Endodermal cell (in vitro differentiated cells): ENCODE measurements at regions not wholly inside any gene's neighbourhood (a gene's known extent, or its start where the extent isn't known, plus 50 kb on each side); places are given as distances from the start of the nearest gene placed in this dataset.

Source experiments
- DNase-seq: peaks from one replicate; pipeline ENCODE4 v3.0.0-alpha.2; 2017
- H3K27ac ChIP-seq: 2 replicates; pipeline ENCODE4 v1.5.1; 2013; ENCODE audit warnings: mild to moderate bottlenecking, low read depth, low read length, moderate library complexity
- H3K27me3 ChIP-seq: 2 replicates; pipeline ENCODE4 v1.6.1; 2013; ENCODE audit warnings: mild to moderate bottlenecking, low read length, moderate library complexity; ENCODE audit not compliant: insufficient read depth, control insufficient read depth, poor library complexity, severe bottlenecking
- H3K36me3 ChIP-seq: 2 replicates; pipeline ENCODE4 v1.7.0; 2013; ENCODE audit warnings: mild to moderate bottlenecking, low read length, moderate library complexity; ENCODE audit not compliant: control insufficient read depth, insufficient read depth
- H3K4me1 ChIP-seq: one replicate; pipeline ENCODE4 v1.7.0; 2013; ENCODE audit warnings: low read length; ENCODE audit not compliant: control insufficient read depth, insufficient read depth
- H3K4me3 ChIP-seq: 2 replicates; pipeline ENCODE4 v1.5.1; 2013; ENCODE audit warnings: mild to moderate bottlenecking, low read length, moderate library complexity
- H3K9ac ChIP-seq: 2 replicates; pipeline ENCODE4 v1.6.1; 2013; ENCODE audit warnings: mild to moderate bottlenecking, low read length, moderate library complexity; ENCODE audit not compliant: poor library complexity, severe bottlenecking; ENCODE audit errors: extremely low read depth
- H3K9me3 ChIP-seq: 2 replicates; pipeline ENCODE4 v1.6.1; 2013; ENCODE audit warnings: mild to moderate bottlenecking, low read length, moderate library complexity; ENCODE audit not compliant: control insufficient read depth
- H3K27ac Mint-ChIP-seq: 2 replicates; pipeline ENCODE4 v1.8.0; 2020; ENCODE audit warnings: mixed read lengths
- H3K27me3 Mint-ChIP-seq: 2 replicates; pipeline ENCODE4 v1.8.0; 2021; ENCODE audit warnings: mild to moderate bottlenecking, mixed read lengths; ENCODE audit not compliant: insufficient read depth
- H3K36me3 Mint-ChIP-seq: 2 replicates; pipeline ENCODE4 v1.8.0; 2020; ENCODE audit warnings: low read depth, mixed read lengths
- H3K4me1 Mint-ChIP-seq: 2 replicates; pipeline ENCODE4 v1.8.0; 2020; ENCODE audit warnings: mixed read lengths
- H3K4me3 Mint-ChIP-seq: 2 replicates; pipeline ENCODE4 v1.8.0; 2020; ENCODE audit warnings: mild to moderate bottlenecking, moderate library complexity, mixed read lengths
- H3K9me3 Mint-ChIP-seq: 2 replicates; pipeline ENCODE4 v1.8.0; 2020; ENCODE audit warnings: mild to moderate bottlenecking, mixed read lengths
- CTCF ChIP-seq: fragments of 200-600 bp; sonication (generic); conservative IDR thresholded peaks from 2 replicates; pipeline ENCODE4 v1.5.0; 2021; ENCODE audit warnings: antibody characterized with exemption, mild to moderate bottlenecking
- WGBS, 2 experiments: methylation state at CpG; one replicate each; pipeline versions ENCODE4 v1.1.5 to v1.1.7; 2013; ENCODE audit warnings: missing lambda C conversion rate in 2 of 2, mixed read lengths in 1 of 2; ENCODE audit not compliant: insufficient coverage in 1 of 2, insufficient read length in 1 of 2; 5-methylcytosine and 5-hydroxymethylcytosine counted together

DNA sequence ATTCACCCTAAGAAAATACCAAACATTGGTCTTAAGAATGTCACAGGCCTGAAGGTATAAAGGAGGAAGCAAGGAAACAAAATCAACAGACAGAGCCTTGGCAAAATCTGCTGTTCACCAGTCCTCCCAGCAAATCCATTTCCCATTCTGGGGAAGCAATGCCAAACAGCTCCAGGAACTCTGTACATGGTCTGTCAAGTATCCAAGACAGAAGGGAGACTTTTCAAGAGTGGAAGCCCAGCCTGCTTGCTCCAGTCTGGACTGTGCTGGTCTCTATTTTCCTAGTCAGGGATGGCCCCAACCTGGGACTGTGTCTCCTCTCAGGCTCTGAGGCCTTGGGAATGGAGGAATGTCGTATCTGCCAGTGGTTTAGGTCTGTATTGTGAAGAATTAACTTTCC, 251.5 kb downstream of the DAD1 start:
- H3K36me3 ChIP-seq: no peaks in the 10 kb centered on the region
- H3K4me3 Mint-ChIP-seq: no peak overlapping the region
- peaks cover 11% of the 10 kb centered on the region for H3K9me3 ChIP-seq
- TF ChIP-seq CTCF: no peak
- peaks cover 38% of the 10 kb centered on the region for H3K4me1 Mint-ChIP-seq
- H3K36me3 Mint-ChIP-seq: peaks cover 1% of the 10 kb centered on the region
- H3K9me3 Mint-ChIP-seq: peaks cover 7% of the 10 kb centered on the region
- no peak overlapping the region for H3K27ac Mint-ChIP-seq
- H3K27ac ChIP-seq: no peak overlapping the region
- no peaks in the 10 kb centered on the region for H3K27me3 ChIP-seq
- no peak overlapping the region for H3K9ac ChIP-seq
- H3K27me3 Mint-ChIP-seq: no peaks in the 10 kb centered on the region
- no peak for DNase-seq
- WGBS, 2 experiments: 91% methylated on average over 1 of the region's 1 CpG; no CpG with 5 or more reads in 1 of the 2 experiments
- H3K4me1 ChIP-seq: peaks cover 5% of the 10 kb centered on the region
- no peak overlapping the region for H3K4me3 ChIP-seq

DNA sequence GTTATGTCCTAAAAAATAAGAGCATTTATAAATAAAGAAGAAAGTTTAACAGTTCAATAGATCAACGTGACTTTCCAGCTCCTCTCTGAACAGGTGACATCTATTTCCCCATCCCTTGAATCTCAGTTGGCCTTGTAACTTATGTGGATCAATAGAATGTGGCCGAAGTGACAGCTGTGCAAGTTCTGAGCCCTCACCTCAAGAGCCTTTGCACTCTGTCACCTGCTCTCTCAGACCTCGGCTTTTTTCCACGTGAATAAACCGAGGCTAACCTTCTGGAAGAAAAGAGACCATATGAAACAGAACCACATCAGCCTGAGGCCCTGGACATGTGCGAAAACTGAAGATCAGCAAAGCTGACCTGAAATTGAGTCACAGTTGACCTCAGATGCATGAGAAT, 253.0 kb downstream of the DAD1 start:
- no peak overlapping the region for H3K27ac ChIP-seq
- no peaks in the 10 kb centered on the region for H3K36me3 ChIP-seq
- no peaks in the 10 kb centered on the region for H3K36me3 Mint-ChIP-seq
- no peaks in the 10 kb centered on the region for H3K9me3 Mint-ChIP-seq
- H3K4me3 Mint-ChIP-seq: no peak overlapping the region
- no peak overlapping the region for H3K4me3 ChIP-seq
- DNase-seq: no peak
- H3K27me3 Mint-ChIP-seq: no peaks in the 10 kb centered on the region
- H3K9me3 ChIP-seq: peaks cover under 1% of the 10 kb centered on the region
- peaks cover 5% of the 10 kb centered on the region for H3K4me1 ChIP-seq
- no peak for TF ChIP-seq CTCF
- 91 to 100% methylated on average over 1 to 6 of the region's 6 CpGs for WGBS, 2 experiments
- H3K27ac Mint-ChIP-seq: no peak overlapping the region
- H3K4me1 Mint-ChIP-seq: peaks cover 41% of the 10 kb centered on the region
- H3K9ac ChIP-seq: no peak overlapping the region
- H3K27me3 ChIP-seq: no peaks in the 10 kb centered on the region

GRCh38 chr14:22334627-22335026, 254.4 kb downstream of the DAD1 start:
- Histone ChIP-seq H3K4me1 (peaks cover 5% of the 10 kb centered on the region), H3K4me3 (no peak overlapping the region), H3K9me3 (peaks cover 14% of the 10 kb centered on the region), H3K9ac (no peak overlapping the region), H3K27ac (no peak overlapping the region), H3K36me3 (no peaks in the 10 kb centered on the region), H3K27me3 (no peaks in the 10 kb centered on the region)
- 81 to 100% methylated on average over 1 to 3 of the region's 4 CpGs for WGBS, 2 experiments
- Mint-ChIP-seq H3K4me1 (peaks cover 41% of the 10 kb centered on the region), H3K27ac (peak overlapping the region; percentile 92), H3K36me3 (peaks cover 5% of the 10 kb centered on the region), H3K4me3 (no peak overlapping the region), H3K9me3 (peaks cover 13% of the 10 kb centered on the region), H3K27me3 (no peaks in the 10 kb centered on the region)
- no peak for TF ChIP-seq CTCF
- peak; percentile 64 for DNase-seq
